GM18517 (cell line): ENCODE measurements at regions not wholly inside any gene's neighbourhood (a gene's known extent, or its start where the extent isn't known, plus 50 kb on each side); places are given as distances from the start of the nearest gene placed in this dataset.

Experiments
- ATAC-seq: cut with Tn5 transposase; IDR thresholded peaks from one replicate; pipeline ENCODE4 v1.9.1; 2021; ENCODE audit warnings: mild to moderate bottlenecking, moderate library complexity; ENCODE audit not compliant: unreplicated experiment

- ATAC-seq = no peak
Observed at GRCh38 chr7:25391961-25392587, 163.8 kb upstream of the NPVF start.

- no peak for ATAC-seq
Observed at GRCh38 chr7:25392588-25393338, 164.5 kb upstream of the NPVF start.

GRCh38 chr7:25395976-25396375 is 167.7 kb upstream of the NPVF start:
- ATAC-seq = no peak

GRCh38 chr7:25396668-25397067 is 168.4 kb upstream of the NPVF start:
- no peak for ATAC-seq

GRCh38 chr7:25398418-25398817 is 170.1 kb upstream of the NPVF start:
- ATAC-seq = no peak

- ATAC-seq = no peak
Observed at GRCh38 chr7:25399000-25399750, 170.9 kb upstream of the NPVF start.

- no peak for ATAC-seq
Observed at GRCh38 chr7:25402532-25402931, 174.2 kb upstream of the NPVF start.

GRCh38 chr7:25405736-25406135 is 177.4 kb upstream of the NPVF start:
- no peak for ATAC-seq

- no peak for ATAC-seq
Observed at GRCh38 chr7:25407053-25407452, 178.8 kb upstream of the NPVF start.

GRCh38 chr7:25408012-25408687 is 179.9 kb upstream of the NPVF start:
- no peak for ATAC-seq

GRCh38 chr7:25408876-25409275 is 180.6 kb upstream of the NPVF start:
- no peak for ATAC-seq

- no peak for ATAC-seq
Observed at GRCh38 chr7:25409897-25410636, 181.8 kb upstream of the NPVF start.

- ATAC-seq = no peak
Observed at GRCh38 chr7:25420771-25421170, 192.5 kb upstream of the NPVF start.

- ATAC-seq = no peak
Observed at GRCh38 chr7:25424113-25424512, 195.8 kb upstream of the NPVF start.

GRCh38 chr7:25424855-25425254 is 196.6 kb upstream of the NPVF start:
- no peak for ATAC-seq

GRCh38 chr7:25427721-25428120 is 199.4 kb upstream of the NPVF start:
- no peak for ATAC-seq

GRCh38 chr7:25429731-25430130 is 201.4 kb upstream of the NPVF start:
- no peak for ATAC-seq

- no peak for ATAC-seq
Observed at GRCh38 chr7:25430200-25430931, 202.1 kb upstream of the NPVF start.

- no peak for ATAC-seq
Observed at GRCh38 chr7:25431956-25432450, 203.7 kb upstream of the NPVF start.

GRCh38 chr7:25432807-25433206 is 204.5 kb upstream of the NPVF start:
- no peak for ATAC-seq
